ENCODE measurements at regions not wholly inside any gene's neighbourhood (a gene's known extent, or its start where the extent isn't known, plus 50 kb on each side); places are given as distances from the start of the nearest gene placed in this dataset.

DNA sequence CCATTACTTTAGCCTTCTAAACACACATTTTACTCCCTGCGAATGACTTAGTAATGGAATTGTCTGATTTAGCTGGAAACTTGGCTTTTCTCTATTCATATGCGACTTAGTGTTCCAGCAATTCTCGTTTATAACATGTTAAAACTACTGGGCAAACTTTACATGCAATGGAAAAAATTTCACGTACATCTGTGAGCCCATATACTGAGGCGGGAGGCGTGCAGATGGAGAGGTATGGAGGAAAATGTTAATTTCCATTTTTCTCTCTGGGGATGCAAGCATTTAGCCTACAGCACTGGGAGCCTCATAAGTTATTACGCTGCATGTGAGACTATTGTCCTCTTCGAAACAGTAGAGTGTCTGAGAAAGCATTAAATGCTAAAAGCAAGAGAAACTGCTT lies 591.5 kb upstream of the ANKRD30A start:
- TF ChIP-seq, protein P1, sequence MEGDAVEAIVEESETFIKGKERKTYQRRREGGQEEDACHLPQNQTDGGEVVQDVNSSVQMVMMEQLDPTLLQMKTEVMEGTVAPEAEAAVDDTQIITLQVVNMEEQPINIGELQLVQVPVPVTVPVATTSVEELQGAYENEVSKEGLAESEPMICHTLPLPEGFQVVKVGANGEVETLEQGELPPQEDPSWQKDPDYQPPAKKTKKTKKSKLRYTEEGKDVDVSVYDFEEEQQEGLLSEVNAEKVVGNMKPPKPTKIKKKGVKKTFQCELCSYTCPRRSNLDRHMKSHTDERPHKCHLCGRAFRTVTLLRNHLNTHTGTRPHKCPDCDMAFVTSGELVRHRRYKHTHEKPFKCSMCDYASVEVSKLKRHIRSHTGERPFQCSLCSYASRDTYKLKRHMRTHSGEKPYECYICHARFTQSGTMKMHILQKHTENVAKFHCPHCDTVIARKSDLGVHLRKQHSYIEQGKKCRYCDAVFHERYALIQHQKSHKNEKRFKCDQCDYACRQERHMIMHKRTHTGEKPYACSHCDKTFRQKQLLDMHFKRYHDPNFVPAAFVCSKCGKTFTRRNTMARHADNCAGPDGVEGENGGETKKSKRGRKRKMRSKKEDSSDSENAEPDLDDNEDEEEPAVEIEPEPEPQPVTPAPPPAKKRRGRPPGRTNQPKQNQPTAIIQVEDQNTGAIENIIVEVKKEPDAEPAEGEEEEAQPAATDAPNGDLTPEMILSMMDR (IDR thresholded peaks at IDR 0.05; ENCODE audit: low read length): no peak
- TF ChIP-seq EZH2 (optimal IDR thresholded peaks at IDR 0.05; ENCODE audit: low read depth, low read length) (no peak), EZH2phosphoT487 (IDR thresholded peaks at IDR 0.05; ENCODE audit: low read length) (no peak)

Measured in MM.1S (cell line).